Coronary artery (tissue), 2 donors: ENCODE measurements at regions not wholly inside any gene's neighbourhood (a gene's known extent, or its start where the extent isn't known, plus 50 kb on each side); places are given as distances from the start of the nearest gene placed in this dataset.

ENCODE experiments used
- DNase-seq: peaks from one replicate; pipeline ENCODE4 v3.0.0-alpha.2; 2017; ENCODE audit warnings: low spot score
- H3K27ac ChIP-seq, 2 donors: fragments of 200-600 bp; sonication (generic); one replicate each; pipeline ENCODE4 v1.5.1; 2016 to 2019
- H3K4me3 ChIP-seq: fragments of 200-600 bp; sonication (generic); 2 replicates; pipeline ENCODE4 v1.5.1; 2016; ENCODE audit warnings: mild to moderate bottlenecking, moderate library complexity
- TF ChIP-seq, protein P1 (sequence below): fragments of 200-600 bp; sonication (generic); IDR thresholded peaks from one replicate; pipeline ENCODE4 v1.5.1; 2019; ENCODE audit warnings: antibody characterized with exemption

DNA sequence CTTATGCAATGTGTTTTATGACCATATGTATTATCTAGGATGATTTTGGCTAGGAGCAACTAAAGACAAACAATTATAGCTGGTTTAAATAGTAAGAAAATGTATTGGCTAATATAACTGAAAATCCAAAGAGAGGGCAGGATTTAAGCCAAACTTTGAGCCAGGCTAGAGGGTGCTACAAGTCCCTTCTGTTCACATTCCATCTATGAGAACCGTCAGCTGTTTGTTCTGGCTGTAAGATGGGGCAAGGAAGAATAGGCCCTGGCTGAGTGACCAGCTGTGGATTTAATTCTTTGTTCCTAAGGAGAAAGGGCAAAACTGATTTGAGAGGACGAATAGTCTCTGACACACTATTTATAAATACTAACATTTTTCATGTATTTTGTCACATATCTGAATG is 79.2 kb upstream of the UGT8 start:
- no peak for DNase-seq
- no peak overlapping the region for H3K4me3 ChIP-seq
- TF ChIP-seq, protein P1, sequence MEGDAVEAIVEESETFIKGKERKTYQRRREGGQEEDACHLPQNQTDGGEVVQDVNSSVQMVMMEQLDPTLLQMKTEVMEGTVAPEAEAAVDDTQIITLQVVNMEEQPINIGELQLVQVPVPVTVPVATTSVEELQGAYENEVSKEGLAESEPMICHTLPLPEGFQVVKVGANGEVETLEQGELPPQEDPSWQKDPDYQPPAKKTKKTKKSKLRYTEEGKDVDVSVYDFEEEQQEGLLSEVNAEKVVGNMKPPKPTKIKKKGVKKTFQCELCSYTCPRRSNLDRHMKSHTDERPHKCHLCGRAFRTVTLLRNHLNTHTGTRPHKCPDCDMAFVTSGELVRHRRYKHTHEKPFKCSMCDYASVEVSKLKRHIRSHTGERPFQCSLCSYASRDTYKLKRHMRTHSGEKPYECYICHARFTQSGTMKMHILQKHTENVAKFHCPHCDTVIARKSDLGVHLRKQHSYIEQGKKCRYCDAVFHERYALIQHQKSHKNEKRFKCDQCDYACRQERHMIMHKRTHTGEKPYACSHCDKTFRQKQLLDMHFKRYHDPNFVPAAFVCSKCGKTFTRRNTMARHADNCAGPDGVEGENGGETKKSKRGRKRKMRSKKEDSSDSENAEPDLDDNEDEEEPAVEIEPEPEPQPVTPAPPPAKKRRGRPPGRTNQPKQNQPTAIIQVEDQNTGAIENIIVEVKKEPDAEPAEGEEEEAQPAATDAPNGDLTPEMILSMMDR = no peak
- no peak overlapping the region for H3K27ac ChIP-seq

DNA sequence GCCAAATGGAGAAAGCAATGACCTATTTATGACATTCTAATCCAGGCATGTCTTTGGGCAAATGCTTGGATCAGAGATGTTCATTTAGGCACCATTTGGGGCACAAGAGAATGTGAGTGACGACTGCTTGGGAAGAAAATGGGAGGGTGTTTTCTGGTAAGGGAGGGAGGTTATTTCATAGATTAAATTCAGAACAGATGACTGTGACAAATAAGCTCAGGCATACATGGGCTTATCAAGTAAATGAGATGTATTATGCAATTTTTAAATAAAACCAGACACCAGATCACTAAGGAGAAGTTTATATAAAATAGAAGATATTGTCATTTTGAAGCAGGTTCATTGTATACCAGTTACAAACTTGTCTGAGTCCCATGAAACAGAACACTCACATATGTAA is 71.4 kb upstream of the UGT8 start:
- no peak for DNase-seq
- Histone ChIP-seq H3K4me3 (no peak overlapping the region), H3K27ac (no peak overlapping the region)
- TF ChIP-seq, protein P1 = no peak

DNA sequence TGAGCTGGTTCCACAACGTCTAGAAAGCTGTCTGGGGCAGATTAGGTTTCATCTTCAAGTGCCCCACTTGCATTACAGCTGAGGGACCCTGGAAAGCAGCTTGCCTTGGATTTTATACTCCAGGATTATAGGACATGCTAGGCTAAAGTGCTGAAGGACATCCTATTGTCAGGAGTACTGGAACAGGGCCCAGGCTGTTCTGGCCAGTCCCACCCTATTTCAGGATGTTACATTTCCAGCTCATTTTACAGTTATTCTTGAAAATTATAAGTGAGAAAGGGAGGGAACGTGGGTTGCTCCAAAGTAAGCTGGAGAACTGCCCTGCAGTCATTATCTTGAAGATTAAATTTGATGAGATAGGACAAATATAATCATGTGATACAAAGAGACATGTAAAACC is 71.0 kb upstream of the UGT8 start:
- no peak overlapping the region for H3K27ac ChIP-seq
- DNase-seq = no peak
- TF ChIP-seq, protein P1 = no peak
- no peak overlapping the region for H3K4me3 ChIP-seq

DNA sequence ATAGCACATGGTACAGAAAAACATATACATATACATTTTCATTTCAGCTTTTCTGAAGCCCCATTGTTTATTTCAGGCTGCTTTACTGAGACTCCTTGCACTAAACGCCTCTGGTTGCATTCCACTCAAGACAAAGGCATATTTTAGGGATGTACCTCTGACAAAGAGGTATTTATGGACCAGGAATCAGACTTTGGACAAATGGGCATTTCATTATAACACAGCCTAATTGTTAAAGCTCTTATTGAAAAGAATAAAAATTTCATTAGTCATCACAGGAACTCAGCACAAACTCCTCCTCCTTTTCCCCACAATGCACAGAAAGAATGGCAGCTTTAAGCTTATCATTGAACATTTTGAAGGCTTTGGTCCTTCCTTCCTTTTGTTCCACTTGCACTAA is 62.9 kb upstream of the UGT8 start:
- Histone ChIP-seq H3K4me3 (no peak overlapping the region), H3K27ac (no peak overlapping the region)
- TF ChIP-seq, protein P1 = no peak
- DNase-seq = no peak

DNA sequence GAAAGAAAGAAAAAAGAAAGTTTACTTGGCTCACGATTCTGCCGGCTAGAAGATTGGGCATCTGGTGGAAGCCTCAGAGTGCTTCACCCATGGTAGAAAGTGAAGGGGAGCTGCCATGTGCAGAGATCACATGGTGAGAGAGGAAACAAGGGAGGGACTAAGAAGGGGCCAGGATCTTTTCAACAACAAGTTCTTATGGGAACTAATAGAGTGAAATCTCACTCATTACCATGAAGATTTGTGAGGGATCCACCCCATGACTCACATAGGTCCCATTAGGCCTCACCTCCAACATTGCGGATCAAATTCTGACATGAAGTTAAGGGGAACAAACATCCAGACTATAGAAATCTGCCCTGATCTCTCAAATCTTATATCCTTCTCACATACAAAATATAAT is 61.3 kb upstream of the UGT8 start:
- no peak for DNase-seq
- TF ChIP-seq, protein P1 = no peak
- Histone ChIP-seq H3K27ac (no peak overlapping the region), H3K4me3 (no peak overlapping the region)

DNA sequence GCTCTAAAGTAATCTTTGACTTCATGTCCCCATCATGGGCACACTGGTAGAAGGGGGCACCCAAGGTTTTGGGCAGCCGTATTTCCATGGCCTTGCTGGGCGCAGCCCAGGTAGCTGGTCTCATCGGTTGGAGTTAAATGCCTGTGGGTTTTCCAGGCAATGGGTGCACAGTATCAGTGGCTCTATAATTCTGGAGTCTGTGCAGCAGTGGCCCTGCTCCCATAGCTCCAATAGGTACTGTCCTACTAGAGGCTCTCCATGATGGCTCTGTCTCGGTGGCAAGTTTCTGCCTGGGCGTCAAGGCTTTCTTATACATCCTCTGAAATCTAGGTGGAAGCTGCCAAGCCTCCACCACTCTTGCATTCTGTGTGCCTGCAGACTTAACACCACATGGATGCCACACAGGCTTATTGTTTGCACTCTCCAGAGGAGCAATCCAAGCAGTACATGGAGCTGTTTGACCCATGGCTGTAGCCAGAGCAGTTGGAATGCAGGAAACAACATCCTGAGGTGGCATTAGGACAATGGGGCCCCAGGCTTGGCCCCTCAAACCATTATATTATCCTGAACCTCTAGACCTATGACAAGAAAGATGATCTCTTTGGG is 60.5 kb upstream of the UGT8 start:
- Histone ChIP-seq H3K4me3 (no peak overlapping the region), H3K27ac (no peak overlapping the region)
- TF ChIP-seq, protein P1 = no peak
- no peak for DNase-seq

DNA sequence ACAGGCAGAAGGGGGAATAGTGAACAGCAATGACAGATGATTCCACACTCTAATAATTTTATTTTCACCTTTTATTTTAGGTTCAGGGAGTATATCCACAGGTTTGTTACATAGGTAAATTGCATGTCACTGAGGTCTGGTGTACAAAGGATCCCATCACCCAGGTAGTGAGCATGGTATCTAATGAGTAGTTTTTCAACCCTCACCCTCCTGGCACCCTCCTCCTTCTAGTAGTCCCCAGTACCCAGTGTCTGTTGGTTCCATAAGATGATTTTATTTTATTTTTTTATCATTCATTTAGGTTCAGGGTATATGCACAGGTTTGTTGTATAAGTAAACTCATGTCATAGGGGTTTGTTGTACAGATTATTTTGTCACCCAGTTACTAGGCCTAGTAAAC is 58.6 kb upstream of the UGT8 start:
- no peak for DNase-seq
- Histone ChIP-seq H3K4me3 (no peak overlapping the region), H3K27ac (no peak overlapping the region)
- TF ChIP-seq, protein P1 = no peak
